ENCODE measurements at regions not wholly inside any gene's neighbourhood (a gene's known extent, or its start where the extent isn't known, plus 50 kb on each side); places are given as distances from the start of the nearest gene placed in this dataset.

GRCh38 chr13:75196147-75196837 lies 285.7 kb downstream of the TBC1D4 start:
- TF ChIP-seq CTCF (IDR thresholded peaks at IDR 0.05) (no peak), TCF7L2 (IDR thresholded peaks at IDR 0.05; ENCODE audit: low read depth, low read length) (no peak), POLR2AphosphoS5 (IDR thresholded peaks at IDR 0.05; ENCODE audit: low read depth, low read length) (no peak), SIN3A (IDR thresholded peaks at IDR 0.05; ENCODE audit: borderline replicate concordance, insufficient read depth, low read depth, low read length) (no peak), REST (IDR thresholded peaks at IDR 0.05; ENCODE audit: insufficient read depth in 1 of 2, low read depth in 2 of 2, low read length in 1 of 2) (no peak)

All from Panc1 (cell line).